ENCODE measurements at regions not wholly inside any gene's neighbourhood (a gene's known extent, or its start where the extent isn't known, plus 50 kb on each side); places are given as distances from the start of the nearest gene placed in this dataset.
"Not testable (repeated sequence)": the region's sequence is repeated elsewhere in the genome, so short reads cannot be mapped to it uniquely, and the experiment has no call there.

GRCh38 chr7:120054376-120055100 is 218.4 kb upstream of the KCND2 start:
- no peak for DNase-seq

GRCh38 chr7:120055300-120055699 is 217.7 kb upstream of the KCND2 start:
- DNase-seq = no peak

GRCh38 chr7:120056227-120056626 is 216.7 kb upstream of the KCND2 start:
- no peak for DNase-seq

GRCh38 chr7:120059641-120060040 is 213.3 kb upstream of the KCND2 start:
- DNase-seq = no peak

- DNase-seq = no peak
Observed at GRCh38 chr7:120060281-120060680, 212.7 kb upstream of the KCND2 start.

- no peak for DNase-seq
Observed at GRCh38 chr7:120060875-120061274, 212.1 kb upstream of the KCND2 start.

GRCh38 chr7:120064565-120064964 is 208.4 kb upstream of the KCND2 start:
- no peak for DNase-seq

GRCh38 chr7:120066898-120067297 is 206.1 kb upstream of the KCND2 start:
- DNase-seq = not testable (repeated sequence)

GRCh38 chr7:120070201-120070600 is 202.8 kb upstream of the KCND2 start:
- DNase-seq = no peak

GRCh38 chr7:120077777-120078176 is 195.2 kb upstream of the KCND2 start:
- no peak for DNase-seq

GRCh38 chr7:120079022-120079421 is 194.0 kb upstream of the KCND2 start:
- no peak for DNase-seq

- DNase-seq = no peak
Observed at GRCh38 chr7:120079704-120080103, 193.3 kb upstream of the KCND2 start.

GRCh38 chr7:120086468-120086867 is 186.5 kb upstream of the KCND2 start:
- not testable (repeated sequence) for DNase-seq

GRCh38 chr7:120089968-120090367 is 183.0 kb upstream of the KCND2 start:
- DNase-seq = no peak

GRCh38 chr7:120091807-120092206 is 181.2 kb upstream of the KCND2 start:
- DNase-seq = no peak

GRCh38 chr7:120097020-120097419 is 176.0 kb upstream of the KCND2 start:
- no peak for DNase-seq

- no peak for DNase-seq
Observed at GRCh38 chr7:120097774-120098173, 175.2 kb upstream of the KCND2 start.

GRCh38 chr7:120108376-120108775 is 164.6 kb upstream of the KCND2 start:
- no peak for DNase-seq

GRCh38 chr7:120110169-120110568 is 162.8 kb upstream of the KCND2 start:
- no peak for DNase-seq

- DNase-seq = no peak
Observed at GRCh38 chr7:120114626-120115025, 158.3 kb upstream of the KCND2 start.

- no peak for DNase-seq
Observed at GRCh38 chr7:120123528-120123927, 149.4 kb upstream of the KCND2 start.

GRCh38 chr7:120131096-120131839 is 141.7 kb upstream of the KCND2 start:
- DNase-seq = no peak

- DNase-seq = no peak
Observed at GRCh38 chr7:120138497-120138896, 134.5 kb upstream of the KCND2 start.

- DNase-seq = no peak
Observed at GRCh38 chr7:120156476-120156875, 116.5 kb upstream of the KCND2 start.

GRCh38 chr7:120160166-120160565 is 112.8 kb upstream of the KCND2 start:
- no peak for DNase-seq
